ENCODE measurements at regions not wholly inside any gene's neighbourhood (a gene's known extent, or its start where the extent isn't known, plus 50 kb on each side); places are given as distances from the start of the nearest gene placed in this dataset.

- Histone ChIP-seq H3K4me3 (no peak overlapping the region), H3K4me1 (no peaks in the 10 kb centered on the region), H3K27ac (no peak overlapping the region), H3K27me3 (no peaks in the 10 kb centered on the region), H3K9me3 (no peaks in the 10 kb centered on the region), H3K36me3 (ENCODE audit: low read depth, missing control alignments) (no peaks in the 10 kb centered on the region)
- DNase-seq = no peak
- TF ChIP-seq CTCF (IDR thresholded peaks at IDR 0.05) = no peak
- no peak for TF ChIP-seq POLR2A (IDR thresholded peaks at IDR 0.05)
- 93% methylated on average over 3 of the region's 3 CpGs for WGBS, 2 donors
- intact Hi-C loops (cut with DNase I; ENCODE audit: low total_unique reads) = no loop called here
Observed at GRCh38 chr10:42934842-42935241, 142.0 kb upstream of the RET start.

DNA sequence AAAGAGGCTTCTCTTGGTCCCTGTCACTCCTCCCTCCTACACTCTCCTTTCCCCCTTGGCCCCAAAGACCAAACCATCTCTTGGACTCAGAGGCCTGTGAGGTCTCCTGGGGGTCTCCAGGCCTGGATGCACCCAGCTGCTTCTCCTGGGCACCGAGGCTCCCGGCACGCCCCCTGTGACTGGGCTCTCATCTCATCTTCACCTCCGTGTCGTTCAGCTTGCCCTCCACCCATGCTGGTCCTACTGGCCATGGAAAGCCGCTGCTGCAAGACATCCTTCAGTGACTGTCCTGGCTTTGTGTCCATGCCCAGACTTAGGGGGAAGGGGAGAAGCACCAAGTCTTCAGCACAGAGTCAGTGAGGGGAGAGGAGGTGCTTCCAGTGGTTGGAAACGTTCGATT, 141.4 kb upstream of the RET start:
- intact Hi-C loops (cut with DNase I; ENCODE audit: low total_unique reads) = no loop called here
- H3K27me3 ChIP-seq = no peaks in the 10 kb centered on the region
- no peaks in the 10 kb centered on the region for H3K36me3 ChIP-seq (ENCODE audit: low read depth, missing control alignments)
- H3K4me1 ChIP-seq = no peaks in the 10 kb centered on the region
- H3K9me3 ChIP-seq = no peaks in the 10 kb centered on the region
- H3K4me3 ChIP-seq = no peak overlapping the region
- DNase-seq = no peak
- no peak for TF ChIP-seq POLR2A (IDR thresholded peaks at IDR 0.05)
- TF ChIP-seq CTCF (IDR thresholded peaks at IDR 0.05) = no peak
- H3K27ac ChIP-seq = no peak overlapping the region
- WGBS, 2 donors = 82 to 86% methylated on average over 8 of the region's 8 CpGs

DNA sequence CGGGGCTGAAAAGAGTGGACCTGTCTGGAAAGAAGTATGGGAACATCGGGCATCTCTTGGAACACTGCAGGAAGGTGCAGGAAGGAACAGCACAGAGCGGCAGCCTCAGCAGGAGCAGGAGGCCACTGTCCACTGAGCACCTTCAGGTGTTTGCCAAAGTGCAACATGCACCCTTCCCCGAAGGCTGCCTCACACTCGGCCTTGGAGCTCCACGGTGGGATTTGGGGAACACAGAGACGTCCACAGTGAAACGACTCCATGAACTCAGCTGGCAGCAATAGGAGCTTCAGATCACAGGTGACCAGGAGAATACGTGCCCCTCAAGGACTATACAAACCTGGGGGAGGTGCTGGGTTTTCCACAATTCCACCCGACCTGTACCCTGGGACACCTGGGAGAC, 140.3 kb upstream of the RET start:
- TF ChIP-seq POLR2A (IDR thresholded peaks at IDR 0.05) (no peak), CTCF (IDR thresholded peaks at IDR 0.05) (no peak)
- Histone ChIP-seq H3K4me3 (no peak overlapping the region), H3K27me3 (no peaks in the 10 kb centered on the region), H3K27ac (no peak overlapping the region), H3K36me3 (ENCODE audit: low read depth, missing control alignments) (no peaks in the 10 kb centered on the region), H3K9me3 (no peaks in the 10 kb centered on the region), H3K4me1 (no peaks in the 10 kb centered on the region)
- no peak for DNase-seq
- intact Hi-C loops (cut with DNase I; ENCODE audit: low total_unique reads) = no loop called here
- 82 to 92% methylated on average over 6 to 10 of the region's 10 CpGs for WGBS, 2 donors

DNA sequence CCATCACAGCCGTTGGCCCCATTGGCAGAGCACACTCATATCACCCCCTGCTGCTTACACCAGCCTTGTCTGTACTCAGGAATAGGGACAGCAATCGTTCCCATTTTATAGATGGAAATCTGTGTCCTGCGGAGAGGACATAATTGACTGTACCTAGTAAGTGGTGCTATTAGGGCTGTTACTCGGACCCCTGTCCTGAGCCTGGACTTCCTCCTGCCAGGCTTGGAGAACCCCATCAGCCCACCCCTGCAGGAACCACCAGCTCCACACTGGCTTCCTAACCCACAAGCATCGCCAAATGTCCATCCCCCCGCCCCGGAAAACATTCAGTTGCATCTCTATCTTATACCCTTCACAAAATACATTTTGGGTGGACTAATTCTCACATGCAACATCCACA, 139.8 kb upstream of the RET start:
- H3K4me1 ChIP-seq = no peaks in the 10 kb centered on the region
- no peak for DNase-seq
- TF ChIP-seq CTCF (IDR thresholded peaks at IDR 0.05) (no peak), POLR2A (IDR thresholded peaks at IDR 0.05) (no peak)
- no peaks in the 10 kb centered on the region for H3K27me3 ChIP-seq
- 91 to 92% methylated on average over 6 to 7 of the region's 7 CpGs for WGBS, 2 donors
- H3K9me3 ChIP-seq = no peaks in the 10 kb centered on the region
- no peaks in the 10 kb centered on the region for H3K36me3 ChIP-seq (ENCODE audit: low read depth, missing control alignments)
- H3K27ac ChIP-seq = no peak overlapping the region
- intact Hi-C loops (cut with DNase I; ENCODE audit: low total_unique reads) = no loop called here
- no peak overlapping the region for H3K4me3 ChIP-seq

- WGBS, 2 donors = 92 to 93% methylated on average over 8 of the region's 8 CpGs
- TF ChIP-seq CTCF (IDR thresholded peaks at IDR 0.05) (no peak), POLR2A (IDR thresholded peaks at IDR 0.05) (no peak)
- H3K36me3 ChIP-seq (ENCODE audit: low read depth, missing control alignments) = no peaks in the 10 kb centered on the region
- intact Hi-C loops (cut with DNase I; ENCODE audit: low total_unique reads) = no loop called here
- DNase-seq = no peak
- H3K9me3 ChIP-seq = no peaks in the 10 kb centered on the region
- no peaks in the 10 kb centered on the region for H3K4me1 ChIP-seq
- H3K4me3 ChIP-seq = no peak overlapping the region
- H3K27me3 ChIP-seq = no peaks in the 10 kb centered on the region
- H3K27ac ChIP-seq = no peak overlapping the region
Observed at GRCh38 chr10:42937649-42938180, 139.2 kb upstream of the RET start.

All from testis (tissue), 2 donors.